HCT116 (cell line): ENCODE measurements at regions not wholly inside any gene's neighbourhood (a gene's known extent, or its start where the extent isn't known, plus 50 kb on each side); places are given as distances from the start of the nearest gene placed in this dataset.

ENCODE experiments used
- ATF3 ChIP-seq: IDR thresholded peaks from 2 replicates; pipeline ENCODE4 v1.6.1; 2012
- CTCF ChIP-seq, 3 experiments: fragments of 200-600 bp in 1 of 3; sonication (generic) in 1 of 3; IDR thresholded peaks in 2 of 3; conservative IDR thresholded peaks in 1 of 3; 2 replicates each; pipeline ENCODE4 v1.5.1; 2012 to 2017; ENCODE audit warnings: low read depth in 2 of 3, low read length in 2 of 3, antibody characterized with exemption in 1 of 3, borderline replicate concordance in 1 of 3, control low read depth in 1 of 3, mild to moderate bottlenecking in 1 of 3, mixed read lengths in 1 of 3, mixed run types in 1 of 3, moderate library complexity in 1 of 3; ENCODE audit not compliant: insufficient read depth in 1 of 3
- EZH2 ChIP-seq: fragments of 200-600 bp; sonication (generic); IDR thresholded peaks from 2 replicates; pipeline ENCODE4 v1.6.1; 2017; ENCODE audit warnings: antibody characterized with exemption, mixed run types
- MAX ChIP-seq: IDR thresholded peaks from 2 replicates; pipeline ENCODE4 v1.6.1; 2012
- POLR2A ChIP-seq: IDR thresholded peaks from 2 replicates; pipeline ENCODE4 v1.7.0; 2011; ENCODE audit warnings: borderline replicate concordance; ENCODE audit not compliant: insufficient read depth, insufficient read length; ENCODE audit errors: extremely low read depth
- POLR2AphosphoS5 ChIP-seq: IDR thresholded peaks from 2 replicates; pipeline ENCODE4 v1.6.1; 2011; ENCODE audit warnings: mild to moderate bottlenecking, low read depth, low read length, moderate library complexity
- RAD21 ChIP-seq: IDR thresholded peaks from 2 replicates; pipeline ENCODE4 v1.6.1; 2012; ENCODE audit warnings: low read depth, mild to moderate bottlenecking
- SP1 ChIP-seq: IDR thresholded peaks from 2 replicates; pipeline ENCODE4 v1.6.1; 2012; ENCODE audit warnings: low read depth
- SRF ChIP-seq: IDR thresholded peaks from 2 replicates; pipeline ENCODE4 v1.6.1; 2012; ENCODE audit warnings: low read depth
- TCF7L2 ChIP-seq: IDR thresholded peaks from 2 replicates; pipeline ENCODE4 v1.7.0; 2011; ENCODE audit warnings: borderline replicate concordance, inconsistent platforms; ENCODE audit not compliant: insufficient read depth, insufficient read length; ENCODE audit errors: extremely low read depth
- ZBTB33 ChIP-seq: IDR thresholded peaks from 2 replicates; pipeline ENCODE4 v1.6.1; 2011; ENCODE audit warnings: mild to moderate bottlenecking, low read length, moderate library complexity; ENCODE audit not compliant: insufficient replicate concordance; ENCODE audit errors: extremely low read depth
- ZFX ChIP-seq: fragments of 450-650 bp; IDR thresholded peaks from 2 replicates; pipeline ENCODE4 v1.6.1; 2017
- ZNF274 ChIP-seq: fragments of 200-500 bp; sonication (Bioruptor generic); IDR thresholded peaks from 2 replicates; pipeline ENCODE4 v1.6.1; 2014; ENCODE audit warnings: mild to moderate bottlenecking, low read depth, low read length, inconsistent platforms

GRCh38 chr2:77838441-77838840 lies 316.3 kb upstream of the LRRTM4 start:
- TF ChIP-seq ZNF274 (no peak), SP1 (no peak), POLR2AphosphoS5 (no peak), CTCF (IDR thresholded peaks at IDR 0.05 in 2 of 3, conservative IDR thresholded peaks at IDR 0.05 in 1 of 3; ENCODE audit: borderline replicate concordance in 1 of 3, insufficient read depth in 1 of 3, low read depth in 2 of 3, low read length in 2 of 3) (no peak), POLR2A (no peak), MAX (no peak), ZFX (no peak), EZH2 (no peak), SRF (no peak), ZBTB33 (no peak), TCF7L2 (no peak), RAD21 (no peak), ATF3 (no peak)
